Loucy (cell line): ENCODE measurements at regions not wholly inside any gene's neighbourhood (a gene's known extent, or its start where the extent isn't known, plus 50 kb on each side); places are given as distances from the start of the nearest gene placed in this dataset.

Source experiments
- H2AFZ ChIP-seq: fragments of 200-600 bp; sonication (generic); 2 replicates; pipeline ENCODE4 v1.6.0; 2016; ENCODE audit warnings: antibody characterized with exemption, mild to moderate bottlenecking, low read length, moderate library complexity
- H3F3A ChIP-seq: fragments of 200-600 bp; 2 replicates; pipeline ENCODE4 v1.6.0; 2016; ENCODE audit warnings: antibody characterized with exemption, low read depth, mild to moderate bottlenecking
- H3K27me3 ChIP-seq: fragments of 200-600 bp; sonication (generic); 2 replicates; pipeline ENCODE4 v1.6.1; 2014; ENCODE audit warnings: low read length, mild to moderate bottlenecking; ENCODE audit not compliant: insufficient read depth, poor library complexity, severe bottlenecking
- H3K36me3 ChIP-seq: fragments of 200-600 bp; sonication (generic); 2 replicates; pipeline ENCODE4 v1.6.1; 2016; ENCODE audit warnings: low read length; ENCODE audit not compliant: insufficient read depth
- H3K4me1 ChIP-seq: fragments of 200-600 bp; sonication (generic); 2 replicates; pipeline ENCODE4 v1.5.1; 2014; ENCODE audit warnings: low read length, mild to moderate bottlenecking; ENCODE audit not compliant: insufficient read depth, poor library complexity, severe bottlenecking
- H3K4me2 ChIP-seq: fragments of 200-600 bp; sonication (generic); 2 replicates; pipeline ENCODE4 v1.6.0; 2014; ENCODE audit warnings: antibody characterized with exemption, low read length, low read depth, mild to moderate bottlenecking; ENCODE audit not compliant: poor library complexity, severe bottlenecking
- H3K4me3 ChIP-seq: fragments of 200-600 bp; sonication (generic); 2 replicates; pipeline ENCODE4 v1.5.1; 2014; ENCODE audit warnings: low read length, mild to moderate bottlenecking, mixed read lengths; ENCODE audit not compliant: poor library complexity, severe bottlenecking
- H3K79me2 ChIP-seq: fragments of 200-600 bp; sonication (generic); 2 replicates; pipeline ENCODE4 v1.6.1; 2014; ENCODE audit warnings: low read length; ENCODE audit not compliant: insufficient read depth
- H3K9ac ChIP-seq: fragments of 200-600 bp; sonication (generic); 2 replicates; pipeline ENCODE4 v1.6.0; 2014; ENCODE audit warnings: mild to moderate bottlenecking, low read depth, low read length, moderate library complexity; ENCODE audit not compliant: poor library complexity, severe bottlenecking
- H3K9me2 ChIP-seq: fragments of 200-600 bp; sonication (generic); replicated peaks from 2 replicates; pipeline ENCODE4 v1.6.1; 2016; ENCODE audit warnings: low read depth, low read length, mixed read lengths
- H3K9me3 ChIP-seq: fragments of 200-600 bp; sonication (generic); 2 replicates; pipeline ENCODE4 v1.6.1; 2014; ENCODE audit warnings: mild to moderate bottlenecking, antibody characterized with exemption, low read length, low read depth; ENCODE audit not compliant: insufficient read depth
- H4K20me1 ChIP-seq: fragments of 200-600 bp; sonication (generic); 2 replicates; pipeline ENCODE4 v1.6.0; 2014; ENCODE audit warnings: antibody characterized with exemption, low read length, mild to moderate bottlenecking; ENCODE audit not compliant: insufficient read depth, poor library complexity, severe bottlenecking
- EZH2phosphoT487 ChIP-seq: fragments of 200-600 bp; IDR thresholded peaks from 2 replicates; pipeline ENCODE4 v1.6.1; 2018; ENCODE audit warnings: antibody characterized with exemption, mild to moderate bottlenecking, moderate library complexity, borderline replicate concordance
- TF ChIP-seq, protein P1 (sequence below): fragments of 200-600 bp; sonication (generic); conservative IDR thresholded peaks from 2 replicates; pipeline ENCODE4 v1.5.1; 2014; ENCODE audit warnings: mild to moderate bottlenecking, antibody characterized with exemption, low read length

DNA sequence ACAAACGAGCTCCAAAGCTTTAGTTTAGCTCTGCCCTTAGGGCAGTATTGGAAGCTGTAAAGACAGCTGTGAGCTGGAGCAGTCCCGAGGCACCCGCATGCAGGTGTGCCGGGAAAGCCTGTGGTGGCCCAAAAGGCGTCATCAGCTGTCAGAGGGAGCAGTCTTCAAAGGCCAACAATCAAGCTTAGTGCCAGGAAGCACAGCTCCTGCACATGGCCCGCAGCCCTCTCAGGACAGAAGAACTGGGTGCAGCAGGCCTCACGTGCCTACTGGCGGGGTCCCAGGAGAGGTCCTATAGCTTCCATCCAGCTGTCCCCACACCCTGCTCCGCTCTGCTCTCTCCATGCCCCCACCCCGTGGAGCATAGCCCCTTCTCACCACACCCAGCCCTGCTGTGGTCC is 92.2 kb upstream of the TRIM2 start:
- no peaks in the 10 kb centered on the region for H3K36me3 ChIP-seq
- no peak overlapping the region for H3K4me2 ChIP-seq
- no peak overlapping the region for H3K9ac ChIP-seq
- no peaks in the 10 kb centered on the region for H3K27me3 ChIP-seq
- H3K9me3 ChIP-seq = no peaks in the 10 kb centered on the region
- peaks cover 15% of the 10 kb centered on the region; the same call in 1 of the 2 replicates for H3F3A ChIP-seq
- H3K4me1 ChIP-seq = peaks cover 50% of the 10 kb centered on the region
- H3K9me2 ChIP-seq = no peaks in the 10 kb centered on the region
- no peaks in the 10 kb centered on the region for H4K20me1 ChIP-seq
- TF ChIP-seq, protein P1, sequence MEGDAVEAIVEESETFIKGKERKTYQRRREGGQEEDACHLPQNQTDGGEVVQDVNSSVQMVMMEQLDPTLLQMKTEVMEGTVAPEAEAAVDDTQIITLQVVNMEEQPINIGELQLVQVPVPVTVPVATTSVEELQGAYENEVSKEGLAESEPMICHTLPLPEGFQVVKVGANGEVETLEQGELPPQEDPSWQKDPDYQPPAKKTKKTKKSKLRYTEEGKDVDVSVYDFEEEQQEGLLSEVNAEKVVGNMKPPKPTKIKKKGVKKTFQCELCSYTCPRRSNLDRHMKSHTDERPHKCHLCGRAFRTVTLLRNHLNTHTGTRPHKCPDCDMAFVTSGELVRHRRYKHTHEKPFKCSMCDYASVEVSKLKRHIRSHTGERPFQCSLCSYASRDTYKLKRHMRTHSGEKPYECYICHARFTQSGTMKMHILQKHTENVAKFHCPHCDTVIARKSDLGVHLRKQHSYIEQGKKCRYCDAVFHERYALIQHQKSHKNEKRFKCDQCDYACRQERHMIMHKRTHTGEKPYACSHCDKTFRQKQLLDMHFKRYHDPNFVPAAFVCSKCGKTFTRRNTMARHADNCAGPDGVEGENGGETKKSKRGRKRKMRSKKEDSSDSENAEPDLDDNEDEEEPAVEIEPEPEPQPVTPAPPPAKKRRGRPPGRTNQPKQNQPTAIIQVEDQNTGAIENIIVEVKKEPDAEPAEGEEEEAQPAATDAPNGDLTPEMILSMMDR = no peak
- TF ChIP-seq EZH2phosphoT487 = no peak
- H2AFZ ChIP-seq = no peak overlapping the region
- H3K79me2 ChIP-seq = no peaks in the 10 kb centered on the region
- H3K4me3 ChIP-seq = no peak overlapping the region

DNA sequence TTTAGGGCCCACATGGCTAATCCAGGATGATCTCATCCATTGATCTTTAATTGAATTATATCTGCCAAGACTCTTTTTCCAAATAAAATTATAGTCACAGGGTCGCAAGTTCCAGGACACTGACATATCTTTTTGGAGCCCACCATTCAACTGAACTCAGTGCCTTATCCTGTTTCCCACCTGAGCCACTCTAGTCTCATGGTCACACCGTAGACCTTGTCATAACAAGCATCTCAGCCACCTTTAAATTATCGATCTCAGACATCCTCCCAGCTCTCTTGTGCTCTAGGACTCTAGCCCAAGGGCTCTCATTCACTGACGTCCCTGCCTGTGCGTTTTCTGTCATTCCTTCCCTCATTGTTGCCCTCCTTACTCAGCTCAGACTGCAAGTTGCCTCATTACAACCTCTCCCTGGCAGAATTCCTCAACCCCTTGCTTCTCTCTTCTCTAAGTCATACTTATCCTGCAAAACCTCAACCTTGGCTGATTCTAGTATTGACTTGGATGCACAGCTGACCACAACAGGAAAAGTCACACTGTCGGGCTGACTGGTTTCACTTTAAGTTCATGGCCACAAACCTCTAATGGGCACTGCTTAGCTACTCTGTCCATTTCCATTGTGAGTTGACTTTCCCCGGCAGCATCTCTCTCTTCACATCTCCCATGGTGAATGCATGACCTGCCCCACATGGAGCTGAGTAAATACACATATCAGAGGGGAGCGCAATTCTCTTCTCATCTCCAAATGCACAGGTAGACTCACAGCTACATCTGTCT is 91.0 kb upstream of the TRIM2 start:
- peak overlapping the region; percentile 37 for H3K9ac ChIP-seq
- peak overlapping the region; percentile 18 for H3K4me3 ChIP-seq
- peak overlapping the region; percentile 61 for H3K4me2 ChIP-seq
- H3F3A ChIP-seq = peaks cover 15% of the 10 kb centered on the region; the same call in 1 of the 2 replicates
- peak overlapping the region; percentile 26 for H2AFZ ChIP-seq
- H3K9me3 ChIP-seq = no peaks in the 10 kb centered on the region
- TF ChIP-seq EZH2phosphoT487 = no peak
- TF ChIP-seq, protein P1 = no peak
- no peaks in the 10 kb centered on the region for H3K79me2 ChIP-seq
- H3K9me2 ChIP-seq = no peaks in the 10 kb centered on the region
- no peaks in the 10 kb centered on the region for H3K36me3 ChIP-seq
- peaks cover 55% of the 10 kb centered on the region for H3K4me1 ChIP-seq
- H3K27me3 ChIP-seq = no peaks in the 10 kb centered on the region
- no peaks in the 10 kb centered on the region for H4K20me1 ChIP-seq

DNA sequence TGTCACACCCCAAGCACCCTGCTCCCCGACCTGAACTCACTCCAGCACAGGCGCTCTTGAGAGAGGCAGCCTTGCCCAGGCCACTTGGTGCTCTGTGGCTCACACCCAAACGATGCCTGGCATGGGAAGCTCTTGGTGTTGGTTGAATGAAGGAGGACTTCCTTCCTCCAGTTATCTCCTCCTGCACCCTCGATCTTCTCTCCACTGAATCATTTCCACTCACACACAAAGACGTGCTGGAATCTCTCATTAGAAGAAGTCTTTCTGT is 90.5 kb upstream of the TRIM2 start:
- H3K4me2 ChIP-seq = peak overlapping the region; percentile 61
- peak overlapping the region; percentile 18 for H3K4me3 ChIP-seq
- no peaks in the 10 kb centered on the region for H3K36me3 ChIP-seq
- no peaks in the 10 kb centered on the region for H3K9me3 ChIP-seq
- no peaks in the 10 kb centered on the region for H3K79me2 ChIP-seq
- H3K9me2 ChIP-seq = no peaks in the 10 kb centered on the region
- H2AFZ ChIP-seq = peak overlapping the region; percentile 26
- H3K4me1 ChIP-seq = peaks cover 55% of the 10 kb centered on the region
- no peaks in the 10 kb centered on the region for H3K27me3 ChIP-seq
- peaks cover 15% of the 10 kb centered on the region; the same call in 1 of the 2 replicates for H3F3A ChIP-seq
- H4K20me1 ChIP-seq = no peaks in the 10 kb centered on the region
- no peak for TF ChIP-seq EZH2phosphoT487
- TF ChIP-seq, protein P1 = no peak
- peak overlapping the region; percentile 37 for H3K9ac ChIP-seq
